ENCODE measurements at regions not wholly inside any gene's neighbourhood (a gene's known extent, or its start where the extent isn't known, plus 50 kb on each side); places are given as distances from the start of the nearest gene placed in this dataset.

DNA sequence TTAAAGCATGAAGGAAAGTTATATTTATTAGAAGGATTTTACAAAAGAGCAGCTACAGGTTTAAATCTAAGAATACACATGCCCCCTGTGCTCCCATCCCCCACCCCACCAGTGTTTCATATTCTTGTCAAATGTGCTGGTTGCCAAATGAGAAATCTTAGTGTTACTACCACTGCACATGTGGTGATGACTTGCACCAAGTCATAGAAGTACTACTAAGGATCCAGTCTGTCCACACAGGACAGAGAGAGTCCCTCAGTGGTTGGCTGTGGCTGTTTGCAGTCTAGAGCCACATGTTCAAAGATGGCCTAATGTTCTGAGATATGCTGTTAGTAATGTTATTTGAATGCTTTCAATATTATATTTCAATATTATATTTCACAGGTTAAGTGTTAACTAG, 268.8 kb downstream of the ADAMTS20 start:
- TF ChIP-seq, protein P1, sequence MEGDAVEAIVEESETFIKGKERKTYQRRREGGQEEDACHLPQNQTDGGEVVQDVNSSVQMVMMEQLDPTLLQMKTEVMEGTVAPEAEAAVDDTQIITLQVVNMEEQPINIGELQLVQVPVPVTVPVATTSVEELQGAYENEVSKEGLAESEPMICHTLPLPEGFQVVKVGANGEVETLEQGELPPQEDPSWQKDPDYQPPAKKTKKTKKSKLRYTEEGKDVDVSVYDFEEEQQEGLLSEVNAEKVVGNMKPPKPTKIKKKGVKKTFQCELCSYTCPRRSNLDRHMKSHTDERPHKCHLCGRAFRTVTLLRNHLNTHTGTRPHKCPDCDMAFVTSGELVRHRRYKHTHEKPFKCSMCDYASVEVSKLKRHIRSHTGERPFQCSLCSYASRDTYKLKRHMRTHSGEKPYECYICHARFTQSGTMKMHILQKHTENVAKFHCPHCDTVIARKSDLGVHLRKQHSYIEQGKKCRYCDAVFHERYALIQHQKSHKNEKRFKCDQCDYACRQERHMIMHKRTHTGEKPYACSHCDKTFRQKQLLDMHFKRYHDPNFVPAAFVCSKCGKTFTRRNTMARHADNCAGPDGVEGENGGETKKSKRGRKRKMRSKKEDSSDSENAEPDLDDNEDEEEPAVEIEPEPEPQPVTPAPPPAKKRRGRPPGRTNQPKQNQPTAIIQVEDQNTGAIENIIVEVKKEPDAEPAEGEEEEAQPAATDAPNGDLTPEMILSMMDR (conservative IDR thresholded peaks at IDR 0.05; ENCODE audit: low read length), result no peak
- TF ChIP-seq EZH2phosphoT487 (IDR thresholded peaks at IDR 0.05; ENCODE audit: borderline replicate concordance), result no peak
